Mononuclear cell (primary cell): ENCODE measurements at regions not wholly inside any gene's neighbourhood (a gene's known extent, or its start where the extent isn't known, plus 50 kb on each side); places are given as distances from the start of the nearest gene placed in this dataset.
"Not testable (repeated sequence)": the region's sequence is repeated elsewhere in the genome, so short reads cannot be mapped to it uniquely, and the experiment has no call there.

Experiments used
- H3K27me3 ChIP-seq: 2 replicates; pipeline ENCODE4 v1.6.0; 2011; ENCODE audit warnings: low read length, control low read depth; ENCODE audit not compliant: insufficient read depth
- H3K4me1 ChIP-seq: 2 replicates; pipeline ENCODE4 v1.5.1; 2011; ENCODE audit warnings: mild to moderate bottlenecking, low read length, control low read depth; ENCODE audit not compliant: insufficient read depth
- H3K4me3 ChIP-seq: 2 replicates; pipeline ENCODE4 v1.5.1; 2011; ENCODE audit warnings: mild to moderate bottlenecking, low read length, moderate library complexity
- H3K9me3 ChIP-seq: 2 replicates; pipeline ENCODE4 v1.5.1; 2011; ENCODE audit warnings: low read depth, mild to moderate bottlenecking, control low read depth, low read length

GRCh38 chr10:100653238-100653956 is 92.0 kb upstream of the PAX2 start:
- Histone ChIP-seq H3K4me3 (no peak overlapping the region), H3K9me3 (no peaks in the 10 kb centered on the region), H3K27me3 (peaks cover 58% of the 10 kb centered on the region), H3K4me1 (peaks cover 14% of the 10 kb centered on the region)

GRCh38 chr10:100653957-100654781 is 91.2 kb upstream of the PAX2 start:
- H3K4me3 ChIP-seq: no peak overlapping the region
- H3K9me3 ChIP-seq: no peaks in the 10 kb centered on the region
- peaks cover 66% of the 10 kb centered on the region for H3K27me3 ChIP-seq
- peaks cover 14% of the 10 kb centered on the region for H3K4me1 ChIP-seq

DNA sequence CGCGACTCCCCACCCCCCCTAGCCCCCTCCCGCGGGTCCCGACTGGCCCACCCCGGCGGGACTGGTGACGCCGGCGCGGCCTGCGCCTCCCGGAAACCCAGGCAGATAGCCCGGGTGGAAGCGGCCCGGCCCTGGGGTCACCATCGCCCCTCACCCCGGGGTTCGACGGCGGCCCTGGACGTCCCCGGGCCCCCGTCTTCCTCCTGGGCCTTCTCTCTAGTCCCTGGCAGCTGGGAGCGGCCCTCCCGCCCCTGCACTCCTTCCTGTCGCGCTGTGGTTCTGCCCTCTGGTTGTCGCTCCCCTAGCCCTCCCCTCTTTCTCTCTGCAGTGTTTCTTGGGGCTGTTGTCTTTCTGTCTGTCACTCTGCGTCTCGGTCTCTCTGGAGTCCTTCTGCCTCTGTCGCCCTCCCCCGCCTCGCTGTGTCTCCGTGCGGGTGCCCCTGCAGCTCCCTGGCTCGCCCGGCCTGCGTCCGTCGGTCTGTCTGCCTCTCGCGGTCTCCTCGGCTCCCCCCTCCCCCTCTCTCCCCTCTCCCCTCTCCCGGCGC is 90.5 kb upstream of the PAX2 start:
- H3K4me3 ChIP-seq: no peak overlapping the region
- peaks cover 14% of the 10 kb centered on the region for H3K4me1 ChIP-seq
- H3K9me3 ChIP-seq: no peaks in the 10 kb centered on the region
- H3K27me3 ChIP-seq: peaks cover 72% of the 10 kb centered on the region

GRCh38 chr10:100655326-100655759 is 90.0 kb upstream of the PAX2 start:
- peaks cover 75% of the 10 kb centered on the region for H3K27me3 ChIP-seq
- no peaks in the 10 kb centered on the region for H3K9me3 ChIP-seq
- H3K4me3 ChIP-seq: no peak overlapping the region
- H3K4me1 ChIP-seq: peaks cover 14% of the 10 kb centered on the region

DNA sequence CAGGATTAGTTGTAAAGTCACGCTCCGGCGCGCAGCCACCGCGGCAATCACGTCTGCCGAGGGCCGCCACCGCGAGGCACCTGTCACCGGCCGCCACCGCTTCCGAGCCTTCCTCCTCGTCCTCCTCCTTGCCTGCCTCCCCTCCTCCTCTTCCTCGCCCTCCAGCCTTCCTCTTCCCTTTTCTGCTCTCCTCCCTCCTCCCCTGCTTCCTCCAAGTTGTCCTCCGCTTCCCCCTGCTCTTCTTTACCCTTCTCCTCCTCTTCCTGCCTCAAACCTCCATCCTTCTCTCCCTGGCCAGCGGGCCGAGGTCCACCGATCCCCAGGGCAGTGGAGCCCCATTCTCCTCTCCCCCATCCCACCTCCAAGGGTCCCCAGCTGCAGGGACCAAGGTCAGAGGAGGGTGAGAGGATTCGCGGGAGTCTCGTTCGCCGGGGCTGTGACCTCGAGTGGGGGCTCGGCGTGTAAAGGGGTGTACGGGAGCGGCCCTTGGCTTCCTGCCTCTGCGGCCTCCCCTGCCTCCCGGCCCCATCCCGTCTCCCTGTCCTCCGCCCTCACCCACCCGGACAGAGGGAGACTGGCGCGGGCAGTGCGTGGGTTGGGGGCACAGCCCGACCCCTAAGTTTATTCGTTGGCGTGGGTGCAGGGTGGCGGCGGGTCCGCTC is 89.5 kb upstream of the PAX2 start:
- H3K4me1 ChIP-seq: peaks cover 14% of the 10 kb centered on the region
- no peak overlapping the region for H3K4me3 ChIP-seq
- peaks cover 75% of the 10 kb centered on the region for H3K27me3 ChIP-seq
- no peaks in the 10 kb centered on the region for H3K9me3 ChIP-seq

DNA sequence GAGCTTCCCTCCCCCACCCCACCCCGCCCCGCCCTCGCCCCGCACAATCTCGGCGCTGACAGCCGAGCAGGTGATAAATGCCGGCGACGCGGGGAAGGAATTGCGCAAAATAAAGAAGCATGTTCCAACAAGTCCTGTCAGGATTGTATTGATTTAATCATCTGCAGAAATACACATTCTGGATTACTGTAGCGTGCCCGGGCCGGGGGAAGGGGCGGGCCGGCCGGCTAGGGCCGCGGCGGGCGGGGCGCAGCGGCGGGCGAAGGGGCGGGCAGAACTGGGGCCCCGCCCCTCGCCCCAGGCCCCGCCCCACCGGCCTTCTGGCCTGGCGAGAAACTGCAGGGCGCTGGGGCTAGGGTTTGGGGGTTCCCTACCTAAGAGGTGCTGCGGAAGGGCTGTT is 88.9 kb upstream of the PAX2 start:
- H3K9me3 ChIP-seq: no peaks in the 10 kb centered on the region
- H3K27me3 ChIP-seq: peaks cover 78% of the 10 kb centered on the region
- H3K4me3 ChIP-seq: no peak overlapping the region
- peaks cover 14% of the 10 kb centered on the region for H3K4me1 ChIP-seq

GRCh38 chr10:100658269-100658668 is 87.1 kb upstream of the PAX2 start:
- no peaks in the 10 kb centered on the region for H3K9me3 ChIP-seq
- peaks cover 71% of the 10 kb centered on the region for H3K27me3 ChIP-seq
- no peak overlapping the region for H3K4me3 ChIP-seq
- peaks cover 14% of the 10 kb centered on the region for H3K4me1 ChIP-seq

GRCh38 chr10:100659361-100660098 is 85.9 kb upstream of the PAX2 start:
- Histone ChIP-seq H3K9me3 (no peaks in the 10 kb centered on the region), H3K4me1 (peaks cover 10% of the 10 kb centered on the region), H3K4me3 (no peak overlapping the region), H3K27me3 (peaks cover 66% of the 10 kb centered on the region)

GRCh38 chr10:100660365-100660764 is 85.0 kb upstream of the PAX2 start:
- Histone ChIP-seq H3K4me3 (no peak overlapping the region), H3K27me3 (peaks cover 62% of the 10 kb centered on the region), H3K4me1 (peaks cover 8% of the 10 kb centered on the region), H3K9me3 (no peaks in the 10 kb centered on the region)

DNA sequence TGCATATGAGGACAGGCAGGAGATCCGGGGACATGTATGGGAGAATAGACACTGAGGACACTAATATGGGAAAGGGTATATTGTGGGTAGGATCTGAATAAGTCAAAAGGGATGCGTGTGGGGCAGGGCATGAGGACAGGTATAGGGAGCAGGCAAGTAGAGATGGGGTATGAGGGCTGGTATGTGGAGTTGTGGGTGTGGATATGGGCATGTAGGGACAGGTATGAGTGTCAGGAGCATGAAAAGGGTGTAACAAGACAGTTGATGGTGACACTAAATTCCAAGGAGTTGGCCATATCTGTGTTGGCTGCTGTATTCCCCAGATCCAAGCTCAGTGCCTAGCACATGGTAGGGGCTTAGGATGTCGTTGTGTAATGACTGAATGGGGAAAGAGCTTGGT is 84.4 kb upstream of the PAX2 start:
- peaks cover 2% of the 10 kb centered on the region for H3K4me1 ChIP-seq
- H3K4me3 ChIP-seq: no peak overlapping the region
- H3K27me3 ChIP-seq: peaks cover 56% of the 10 kb centered on the region
- H3K9me3 ChIP-seq: no peaks in the 10 kb centered on the region

GRCh38 chr10:100661520-100661919 is 83.9 kb upstream of the PAX2 start:
- no peaks in the 10 kb centered on the region for H3K9me3 ChIP-seq
- no peaks in the 10 kb centered on the region for H3K4me1 ChIP-seq
- H3K4me3 ChIP-seq: no peak overlapping the region
- H3K27me3 ChIP-seq: peaks cover 55% of the 10 kb centered on the region

DNA sequence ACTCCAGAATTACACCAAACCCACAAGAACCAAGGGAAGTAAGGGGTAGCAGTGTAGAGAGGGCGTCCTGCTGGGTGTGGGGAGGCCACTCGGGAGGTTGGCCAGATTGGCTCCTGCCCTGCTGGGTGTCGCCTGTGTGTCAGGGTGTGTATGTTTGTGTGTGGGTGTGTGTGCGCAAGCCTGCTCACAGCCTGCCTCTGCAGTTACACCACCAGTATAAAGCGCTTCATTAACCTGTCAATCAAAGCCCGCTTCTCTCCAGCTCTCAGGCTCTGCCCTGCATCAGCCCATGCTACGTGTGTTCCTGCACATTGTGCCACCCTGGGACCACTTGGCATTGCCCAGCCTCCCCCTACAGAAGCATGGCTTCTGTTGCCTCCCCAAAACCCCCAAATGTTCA is 83.3 kb upstream of the PAX2 start:
- Histone ChIP-seq H3K4me3 (no peak overlapping the region), H3K9me3 (no peaks in the 10 kb centered on the region), H3K27me3 (peaks cover 52% of the 10 kb centered on the region), H3K4me1 (no peaks in the 10 kb centered on the region)

GRCh38 chr10:100664316-100665149 is 80.8 kb upstream of the PAX2 start:
- peaks cover 48% of the 10 kb centered on the region for H3K27me3 ChIP-seq
- H3K4me3 ChIP-seq: no peak overlapping the region
- H3K9me3 ChIP-seq: no peaks in the 10 kb centered on the region
- no peaks in the 10 kb centered on the region for H3K4me1 ChIP-seq

DNA sequence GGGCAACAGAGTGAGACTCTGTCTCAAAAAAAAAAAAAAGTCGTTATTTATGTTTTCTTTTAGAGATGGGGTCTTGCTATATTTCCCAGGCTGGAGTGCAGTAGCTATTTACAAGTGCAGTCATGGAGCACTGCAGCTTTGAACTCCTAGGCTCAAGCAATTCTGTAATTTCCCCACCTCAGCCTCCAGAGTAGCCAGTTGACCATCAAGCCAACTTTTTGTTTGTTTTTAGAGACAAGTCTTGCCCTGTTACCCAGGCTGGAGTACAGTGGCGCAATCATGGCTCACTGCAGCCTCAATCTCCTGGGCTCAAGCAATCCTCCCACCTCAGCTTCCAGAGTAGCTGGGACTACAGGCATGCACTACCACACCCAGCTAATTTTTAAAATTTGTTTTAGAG is 78.7 kb upstream of the PAX2 start:
- H3K9me3 ChIP-seq, H3K4me3 ChIP-seq, H3K4me1 ChIP-seq: not testable (repeated sequence)
- H3K27me3 ChIP-seq: peaks cover 52% of the 10 kb centered on the region
